ENCODE measurements at regions not wholly inside any gene's neighbourhood (a gene's known extent, or its start where the extent isn't known, plus 50 kb on each side); places are given as distances from the start of the nearest gene placed in this dataset.

- no peaks in the 10 kb centered on the region for H3K27me3 ChIP-seq
- H3K4me3 ChIP-seq = no peak overlapping the region
- TF ChIP-seq POLR2A (IDR thresholded peaks at IDR 0.05) = no peak
- TF ChIP-seq, protein P1, sequence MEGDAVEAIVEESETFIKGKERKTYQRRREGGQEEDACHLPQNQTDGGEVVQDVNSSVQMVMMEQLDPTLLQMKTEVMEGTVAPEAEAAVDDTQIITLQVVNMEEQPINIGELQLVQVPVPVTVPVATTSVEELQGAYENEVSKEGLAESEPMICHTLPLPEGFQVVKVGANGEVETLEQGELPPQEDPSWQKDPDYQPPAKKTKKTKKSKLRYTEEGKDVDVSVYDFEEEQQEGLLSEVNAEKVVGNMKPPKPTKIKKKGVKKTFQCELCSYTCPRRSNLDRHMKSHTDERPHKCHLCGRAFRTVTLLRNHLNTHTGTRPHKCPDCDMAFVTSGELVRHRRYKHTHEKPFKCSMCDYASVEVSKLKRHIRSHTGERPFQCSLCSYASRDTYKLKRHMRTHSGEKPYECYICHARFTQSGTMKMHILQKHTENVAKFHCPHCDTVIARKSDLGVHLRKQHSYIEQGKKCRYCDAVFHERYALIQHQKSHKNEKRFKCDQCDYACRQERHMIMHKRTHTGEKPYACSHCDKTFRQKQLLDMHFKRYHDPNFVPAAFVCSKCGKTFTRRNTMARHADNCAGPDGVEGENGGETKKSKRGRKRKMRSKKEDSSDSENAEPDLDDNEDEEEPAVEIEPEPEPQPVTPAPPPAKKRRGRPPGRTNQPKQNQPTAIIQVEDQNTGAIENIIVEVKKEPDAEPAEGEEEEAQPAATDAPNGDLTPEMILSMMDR (IDR thresholded peaks at IDR 0.05) = no peak
- no peak for DNase-seq
- intact Hi-C loops (cut with DNase I; ENCODE audit: low total_unique reads) = no loop called here
- no peak overlapping the region for H3K27ac ChIP-seq
- H3K4me1 ChIP-seq = no peaks in the 10 kb centered on the region
- no peaks in the 10 kb centered on the region for H3K36me3 ChIP-seq
- H3K9me3 ChIP-seq = no peaks in the 10 kb centered on the region
Observed at GRCh38 chr7:17039372-17039771, 157.6 kb upstream of the AGR3 start.

DNA sequence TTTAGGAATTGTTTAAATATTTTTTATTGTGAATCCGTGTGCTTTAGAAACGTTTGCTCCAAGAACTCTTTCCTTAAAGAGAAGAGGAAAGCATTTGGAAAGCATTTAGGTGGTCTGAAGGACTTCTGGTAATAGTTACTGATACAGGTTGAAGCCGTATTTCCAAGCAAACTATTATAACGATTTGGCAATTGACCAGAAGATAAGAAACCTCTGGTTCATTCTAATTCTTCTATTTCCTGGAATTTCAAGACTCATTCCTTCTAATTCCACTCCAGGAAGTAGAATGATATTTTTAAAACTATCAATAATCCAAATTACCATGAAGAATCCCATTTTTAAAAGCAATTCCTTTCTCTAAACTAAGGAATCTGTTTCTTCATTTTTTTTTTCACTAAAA lies 158.9 kb upstream of the AGR3 start:
- no peak overlapping the region for H3K27ac ChIP-seq
- DNase-seq = no peak
- no peaks in the 10 kb centered on the region for H3K4me1 ChIP-seq
- H3K9me3 ChIP-seq = no peaks in the 10 kb centered on the region
- TF ChIP-seq, protein P1 (IDR thresholded peaks at IDR 0.05) = no peak
- no peak for TF ChIP-seq POLR2A (IDR thresholded peaks at IDR 0.05)
- H3K27me3 ChIP-seq = no peaks in the 10 kb centered on the region
- no peaks in the 10 kb centered on the region for H3K36me3 ChIP-seq
- H3K4me3 ChIP-seq = no peak overlapping the region
- intact Hi-C loops (cut with DNase I; ENCODE audit: low total_unique reads) = no loop called here

- H3K27ac ChIP-seq = no peak overlapping the region
Observed at GRCh38 chr7:17041324-17041723, 159.5 kb upstream of the AGR3 start.

GRCh38 chr7:17042211-17042610 lies 160.4 kb upstream of the AGR3 start:
- no peak for TF ChIP-seq POLR2A (IDR thresholded peaks at IDR 0.05)
- TF ChIP-seq, protein P1 (IDR thresholded peaks at IDR 0.05) = no peak
- intact Hi-C loops (cut with DNase I; ENCODE audit: low total_unique reads) = no loop called here
- DNase-seq = no peak
- H3K4me1 ChIP-seq = no peaks in the 10 kb centered on the region
- H3K27ac ChIP-seq = no peak overlapping the region
- H3K9me3 ChIP-seq = no peaks in the 10 kb centered on the region
- no peaks in the 10 kb centered on the region for H3K36me3 ChIP-seq
- H3K27me3 ChIP-seq = no peaks in the 10 kb centered on the region
- H3K4me3 ChIP-seq = no peak overlapping the region

More at GRCh38 chr7:17041324-17041723, 159.5 kb upstream of the AGR3 start:
- no peaks in the 10 kb centered on the region for H3K4me1 ChIP-seq
- H3K36me3 ChIP-seq = no peaks in the 10 kb centered on the region
- TF ChIP-seq, protein P1 (IDR thresholded peaks at IDR 0.05) = no peak
- no peak for TF ChIP-seq POLR2A (IDR thresholded peaks at IDR 0.05)
- intact Hi-C loops (cut with DNase I; ENCODE audit: low total_unique reads) = no loop called here
- no peaks in the 10 kb centered on the region for H3K9me3 ChIP-seq
- no peak for DNase-seq
- H3K4me3 ChIP-seq = no peak overlapping the region
- no peaks in the 10 kb centered on the region for H3K27me3 ChIP-seq

GRCh38 chr7:17043012-17043877 lies 161.5 kb upstream of the AGR3 start:
- Histone ChIP-seq H3K4me3 (no peak overlapping the region), H3K9me3 (no peaks in the 10 kb centered on the region), H3K27me3 (no peaks in the 10 kb centered on the region), H3K4me1 (no peaks in the 10 kb centered on the region), H3K27ac (no peak overlapping the region), H3K36me3 (no peaks in the 10 kb centered on the region)
- TF ChIP-seq, protein P1 (IDR thresholded peaks at IDR 0.05) = no peak
- TF ChIP-seq POLR2A (IDR thresholded peaks at IDR 0.05) = no peak
- DNase-seq = no peak
- intact Hi-C loops (cut with DNase I; ENCODE audit: low total_unique reads) = no loop called here

All from uterus (tissue), 3 donors.